ENCODE measurements at regions not wholly inside any gene's neighbourhood (a gene's known extent, or its start where the extent isn't known, plus 50 kb on each side); places are given as distances from the start of the nearest gene placed in this dataset.

- H3K23ac ChIP-seq (ENCODE audit: insufficient read length, low read depth, low read length), result no peak overlapping the region
- DNase-seq, result no peak
- H3K4me3 Mint-ChIP-seq, result no peak overlapping the region
- no peak overlapping the region for H3K9ac ChIP-seq (ENCODE audit: extremely low read depth, insufficient read length, low read length)
- no peak overlapping the region for H2BK120ac ChIP-seq (ENCODE audit: low read depth, low read length, poor library complexity, severe bottlenecking)
- H2BK5ac ChIP-seq (ENCODE audit: insufficient read length, low read length), result no peak overlapping the region
- H2BK20ac ChIP-seq (ENCODE audit: low read depth, low read length, poor library complexity, severe bottlenecking), result no peak overlapping the region
- H3K4me1 Mint-ChIP-seq, result no peaks in the 10 kb centered on the region
- no peaks in the 10 kb centered on the region for H3K23me2 ChIP-seq (ENCODE audit: insufficient read length, low read depth, low read length, poor library complexity, severe bottlenecking)
- H3K9me3 ChIP-seq (ENCODE audit: control insufficient read depth, low read depth, low read length), result no peaks in the 10 kb centered on the region
- H3K79me2 ChIP-seq (ENCODE audit: insufficient read depth, low read length), result no peaks in the 10 kb centered on the region
- H2AFZ ChIP-seq (ENCODE audit: low read length), result no peak overlapping the region
- H4K20me1 ChIP-seq (ENCODE audit: control insufficient read depth, insufficient read depth, insufficient read length), result no peaks in the 10 kb centered on the region
- H3K36me3 Mint-ChIP-seq (ENCODE audit: insufficient read depth in 1 of 3, low read depth in 3 of 3), result no peaks in the 10 kb centered on the region
- no peak overlapping the region for H2BK15ac ChIP-seq (ENCODE audit: low read depth, low read length)
- no peaks in the 10 kb centered on the region for H3K9me3 Mint-ChIP-seq
- no peak overlapping the region for H3K4ac ChIP-seq (ENCODE audit: low read depth, low read length)
- no peak overlapping the region for H2AK5ac ChIP-seq (ENCODE audit: insufficient read length, low read length)
- H3K79me1 ChIP-seq (ENCODE audit: insufficient read depth, low read depth, low read length, poor library complexity, severe bottlenecking), result no peaks in the 10 kb centered on the region
- no peak overlapping the region for H2BK12ac ChIP-seq (ENCODE audit: insufficient read length, low read depth, low read length)
- H3K27ac Mint-ChIP-seq, result no peak overlapping the region
- no peak overlapping the region for H3T11ph ChIP-seq (ENCODE audit: low read length)
- H3K27me3 Mint-ChIP-seq (ENCODE audit: low read depth), result no peaks in the 10 kb centered on the region
- H3K4me2 ChIP-seq (ENCODE audit: insufficient read depth, insufficient read length, low read length), result no peak overlapping the region
- H3K56ac ChIP-seq (ENCODE audit: insufficient read length, low read depth, low read length), result no peak overlapping the region
- TF ChIP-seq CTCF (conservative IDR thresholded peaks at IDR 0.05), result no peak
- no peak overlapping the region for H4K8ac ChIP-seq (replicated peaks; ENCODE audit: insufficient read length, low read depth, low read length)
- no peak overlapping the region for H3K18ac ChIP-seq (ENCODE audit: insufficient read length, low read depth, low read length)
- no peak overlapping the region for H3K14ac ChIP-seq (ENCODE audit: insufficient read depth, low read length)
- no peak overlapping the region for H3K27ac ChIP-seq (ENCODE audit: insufficient read length, low read depth, low read length)
- no peaks in the 10 kb centered on the region for H3K27me3 ChIP-seq (ENCODE audit: insufficient read depth, low read length)
- H4K5ac ChIP-seq (ENCODE audit: insufficient read length, low read depth, low read length), result no peak overlapping the region
- no peaks in the 10 kb centered on the region for H3K4me1 ChIP-seq (ENCODE audit: insufficient read depth, low read length)
- WGBS (ENCODE audit: extremely low coverage, insufficient read length, low lambda C conversion rate), result no CpG with 5 or more reads among the region's 2 CpGs
- H4K91ac ChIP-seq (ENCODE audit: insufficient read length, low read depth, low read length), result no peak overlapping the region
Observed at GRCh38 chr3:161568671-161569070, 72.1 kb downstream of the OTOL1 start.

Measured in H9 (cell line).